ENCODE measurements at regions not wholly inside any gene's neighbourhood (a gene's known extent, or its start where the extent isn't known, plus 50 kb on each side); places are given as distances from the start of the nearest gene placed in this dataset.

- no peaks in the 10 kb centered on the region for H3K9me3 ChIP-seq (ENCODE audit: control insufficient read depth in 2 of 2, insufficient read depth in 1 of 2, low read depth in 1 of 2, low read length in 1 of 2)
- H3K4me1 ChIP-seq (ENCODE audit: control insufficient read depth in 3 of 3, insufficient read depth in 2 of 3, low read depth in 1 of 3, low read length in 2 of 3): no peaks in the 10 kb centered on the region
- DNase-seq (no peak), FAIRE-seq (no peak)
- no peak overlapping the region for H3K4me3 ChIP-seq (ENCODE audit: low read depth in 1 of 3, low read length in 3 of 3)
- no peak overlapping the region for H3K27ac ChIP-seq (ENCODE audit: low read depth in 1 of 3, low read length in 2 of 3)
- 32 to 48% (median 37%) methylated on average over 4 of the region's 4 CpGs for WGBS, 3 donors
- H3K36me3 ChIP-seq (ENCODE audit: control insufficient read depth in 3 of 3, insufficient read depth in 2 of 3, low read depth in 1 of 3, low read length in 3 of 3): no peaks in the 10 kb centered on the region
- peaks cover 0 to 12% (median 5%) of the 10 kb centered on the region in 3 donors for H3K27me3 ChIP-seq (ENCODE audit: control insufficient read depth in 3 of 3, insufficient read depth in 3 of 3, low read length in 3 of 3)
These were observed 64.5 kb downstream of the TTC32 start for GRCh38 chr2:19837235-19837766.

GRCh38 chr2:19835781-19836281, 66.0 kb downstream of the TTC32 start:
- WGBS, 3 donors: 46 to 62% (median 55%) methylated on average over 6 of the region's 6 CpGs
- Histone ChIP-seq H3K27ac (ENCODE audit: low read depth in 1 of 3, low read length in 2 of 3) (no peak overlapping the region), H3K4me1 (ENCODE audit: control insufficient read depth in 3 of 3, insufficient read depth in 2 of 3, low read depth in 1 of 3, low read length in 2 of 3) (no peaks in the 10 kb centered on the region), H3K27me3 (ENCODE audit: control insufficient read depth in 3 of 3, insufficient read depth in 3 of 3, low read length in 3 of 3) (peaks cover 0 to 8% (median 5%) of the 10 kb centered on the region in 3 donors), H3K36me3 (ENCODE audit: control insufficient read depth in 3 of 3, insufficient read depth in 2 of 3, low read depth in 1 of 3, low read length in 3 of 3) (no peaks in the 10 kb centered on the region), H3K4me3 (ENCODE audit: low read depth in 1 of 3, low read length in 3 of 3) (no peak overlapping the region), H3K9me3 (ENCODE audit: control insufficient read depth in 2 of 2, insufficient read depth in 1 of 2, low read depth in 1 of 2, low read length in 1 of 2) (no peaks in the 10 kb centered on the region)
- FAIRE-seq (no peak), DNase-seq (no peak)

GRCh38 chr2:19833978-19834377, 67.8 kb downstream of the TTC32 start:
- no peaks in the 10 kb centered on the region for H3K36me3 ChIP-seq (ENCODE audit: control insufficient read depth in 3 of 3, insufficient read depth in 2 of 3, low read depth in 1 of 3, low read length in 3 of 3)
- FAIRE-seq (no peak), DNase-seq (no peak)
- H3K27ac ChIP-seq (ENCODE audit: low read depth in 1 of 3, low read length in 2 of 3): no peak overlapping the region
- WGBS, 3 donors: 38 to 57% (median 45%) methylated on average over 3 of the region's 3 CpGs
- H3K9me3 ChIP-seq (ENCODE audit: control insufficient read depth in 2 of 2, insufficient read depth in 1 of 2, low read depth in 1 of 2, low read length in 1 of 2): no peaks in the 10 kb centered on the region
- H3K27me3 ChIP-seq (ENCODE audit: control insufficient read depth in 3 of 3, insufficient read depth in 3 of 3, low read length in 3 of 3): peaks cover 0 to 5% (median 1%) of the 10 kb centered on the region in 3 donors
- no peak overlapping the region for H3K4me3 ChIP-seq (ENCODE audit: low read depth in 1 of 3, low read length in 3 of 3)
- no peaks in the 10 kb centered on the region for H3K4me1 ChIP-seq (ENCODE audit: control insufficient read depth in 3 of 3, insufficient read depth in 2 of 3, low read depth in 1 of 3, low read length in 2 of 3)

- Histone ChIP-seq H3K27ac (ENCODE audit: low read depth in 1 of 3, low read length in 2 of 3) (no peak overlapping the region), H3K9me3 (ENCODE audit: control insufficient read depth in 2 of 2, insufficient read depth in 1 of 2, low read depth in 1 of 2, low read length in 1 of 2) (peaks cover 0 to 4% of the 10 kb centered on the region in 2 donors), H3K4me3 (ENCODE audit: low read depth in 1 of 3, low read length in 3 of 3) (no peak overlapping the region), H3K4me1 (ENCODE audit: control insufficient read depth in 3 of 3, insufficient read depth in 2 of 3, low read depth in 1 of 3, low read length in 2 of 3) (no peaks in the 10 kb centered on the region), H3K27me3 (ENCODE audit: control insufficient read depth in 3 of 3, insufficient read depth in 3 of 3, low read length in 3 of 3) (no peaks in the 10 kb centered on the region), H3K36me3 (ENCODE audit: control insufficient read depth in 3 of 3, insufficient read depth in 2 of 3, low read depth in 1 of 3, low read length in 3 of 3) (no peaks in the 10 kb centered on the region)
- DNase-seq (no peak), FAIRE-seq (no peak)
These were observed 72.1 kb downstream of the TTC32 start for GRCh38 chr2:19829672-19830071.

GRCh38 chr2:19826874-19827273, 74.9 kb downstream of the TTC32 start:
- Histone ChIP-seq H3K27me3 (ENCODE audit: control insufficient read depth in 3 of 3, insufficient read depth in 3 of 3, low read length in 3 of 3) (no peaks in the 10 kb centered on the region), H3K4me1 (ENCODE audit: control insufficient read depth in 3 of 3, insufficient read depth in 2 of 3, low read depth in 1 of 3, low read length in 2 of 3) (no peaks in the 10 kb centered on the region), H3K36me3 (ENCODE audit: control insufficient read depth in 3 of 3, insufficient read depth in 2 of 3, low read depth in 1 of 3, low read length in 3 of 3) (no peaks in the 10 kb centered on the region), H3K27ac (ENCODE audit: low read depth in 1 of 3, low read length in 2 of 3) (no peak overlapping the region), H3K9me3 (ENCODE audit: control insufficient read depth in 2 of 2, insufficient read depth in 1 of 2, low read depth in 1 of 2, low read length in 1 of 2) (peaks cover 0 to 4% of the 10 kb centered on the region in 2 donors), H3K4me3 (ENCODE audit: low read depth in 1 of 3, low read length in 3 of 3) (no peak overlapping the region)
- DNase-seq (no peak), FAIRE-seq (no peak)

GRCh38 chr2:19823507-19823906, 78.3 kb downstream of the TTC32 start:
- Histone ChIP-seq H3K27ac (ENCODE audit: low read depth in 1 of 3, low read length in 2 of 3) (no peak overlapping the region), H3K4me1 (ENCODE audit: control insufficient read depth in 3 of 3, insufficient read depth in 2 of 3, low read depth in 1 of 3, low read length in 2 of 3) (no peaks in the 10 kb centered on the region), H3K36me3 (ENCODE audit: control insufficient read depth in 3 of 3, insufficient read depth in 2 of 3, low read depth in 1 of 3, low read length in 3 of 3) (no peaks in the 10 kb centered on the region), H3K4me3 (ENCODE audit: low read depth in 1 of 3, low read length in 3 of 3) (no peak overlapping the region), H3K9me3 (ENCODE audit: control insufficient read depth in 2 of 2, insufficient read depth in 1 of 2, low read depth in 1 of 2, low read length in 1 of 2) (peaks cover 0 to 4% of the 10 kb centered on the region in 2 donors), H3K27me3 (ENCODE audit: control insufficient read depth in 3 of 3, insufficient read depth in 3 of 3, low read length in 3 of 3) (no peaks in the 10 kb centered on the region)
- DNase-seq (no peak), FAIRE-seq (no peak)

- Histone ChIP-seq H3K27me3 (ENCODE audit: control insufficient read depth in 3 of 3, insufficient read depth in 3 of 3, low read length in 3 of 3) (no peaks in the 10 kb centered on the region), H3K4me1 (ENCODE audit: control insufficient read depth in 3 of 3, insufficient read depth in 2 of 3, low read depth in 1 of 3, low read length in 2 of 3) (no peaks in the 10 kb centered on the region), H3K4me3 (ENCODE audit: low read depth in 1 of 3, low read length in 3 of 3) (no peak overlapping the region), H3K36me3 (ENCODE audit: control insufficient read depth in 3 of 3, insufficient read depth in 2 of 3, low read depth in 1 of 3, low read length in 3 of 3) (no peaks in the 10 kb centered on the region), H3K9me3 (ENCODE audit: control insufficient read depth in 2 of 2, insufficient read depth in 1 of 2, low read depth in 1 of 2, low read length in 1 of 2) (no peaks in the 10 kb centered on the region), H3K27ac (ENCODE audit: low read depth in 1 of 3, low read length in 2 of 3) (no peak overlapping the region)
- DNase-seq (no peak), FAIRE-seq (no peak)
- WGBS, 3 donors: 77 to 87% (median 85%) methylated on average over 8 of the region's 8 CpGs
These were observed 82.4 kb downstream of the TTC32 start for GRCh38 chr2:19819097-19820065.

- 75 to 78% (median 76%) methylated on average over 3 of the region's 3 CpGs for WGBS, 3 donors
- no peak overlapping the region for H3K4me3 ChIP-seq (ENCODE audit: low read depth in 1 of 3, low read length in 3 of 3)
- no peaks in the 10 kb centered on the region for H3K36me3 ChIP-seq (ENCODE audit: control insufficient read depth in 3 of 3, insufficient read depth in 2 of 3, low read depth in 1 of 3, low read length in 3 of 3)
- FAIRE-seq: no peak
- H3K27ac ChIP-seq (ENCODE audit: low read depth in 1 of 3, low read length in 2 of 3): no peak overlapping the region
- DNase-seq: no peak
- no peaks in the 10 kb centered on the region for H3K4me1 ChIP-seq (ENCODE audit: control insufficient read depth in 3 of 3, insufficient read depth in 2 of 3, low read depth in 1 of 3, low read length in 2 of 3)
- no peaks in the 10 kb centered on the region for H3K27me3 ChIP-seq (ENCODE audit: control insufficient read depth in 3 of 3, insufficient read depth in 3 of 3, low read length in 3 of 3)
- H3K9me3 ChIP-seq (ENCODE audit: control insufficient read depth in 2 of 2, insufficient read depth in 1 of 2, low read depth in 1 of 2, low read length in 1 of 2): no peaks in the 10 kb centered on the region
These were observed 83.2 kb downstream of the TTC32 start for GRCh38 chr2:19818543-19818942.
